GM10847 (cell line): ENCODE measurements at regions not wholly inside any gene's neighbourhood (a gene's known extent, or its start where the extent isn't known, plus 50 kb on each side); places are given as distances from the start of the nearest gene placed in this dataset.

ENCODE experiments used
- POLR2A ChIP-seq: IDR thresholded peaks from 2 replicates; pipeline ENCODE4 v1.6.1; 2011; ENCODE audit not compliant: insufficient read length; ENCODE audit errors: extremely low read depth

- no peak for TF ChIP-seq POLR2A
Observed at GRCh38 chr10:78658645-78659597, 409.8 kb upstream of the ZMIZ1 start.

GRCh38 chr10:78659598-78659967, 409.2 kb upstream of the ZMIZ1 start:
- no peak for TF ChIP-seq POLR2A

- no peak for TF ChIP-seq POLR2A
Observed at GRCh38 chr10:78660446-78661106, 408.2 kb upstream of the ZMIZ1 start.

GRCh38 chr10:78663721-78664120, 405.0 kb upstream of the ZMIZ1 start:
- no peak for TF ChIP-seq POLR2A

- TF ChIP-seq POLR2A = no peak
Observed at GRCh38 chr10:78664929-78665553, 403.7 kb upstream of the ZMIZ1 start.

GRCh38 chr10:78672918-78673317, 395.8 kb upstream of the ZMIZ1 start:
- TF ChIP-seq POLR2A = no peak

- no peak for TF ChIP-seq POLR2A
Observed at GRCh38 chr10:78684947-78685346, 383.8 kb upstream of the ZMIZ1 start.

GRCh38 chr10:78685466-78686103, 383.2 kb upstream of the ZMIZ1 start:
- no peak for TF ChIP-seq POLR2A

- no peak for TF ChIP-seq POLR2A
Observed at GRCh38 chr10:78686444-78687060, 382.2 kb upstream of the ZMIZ1 start.

GRCh38 chr10:78687626-78688025, 381.1 kb upstream of the ZMIZ1 start:
- TF ChIP-seq POLR2A = no peak

- no peak for TF ChIP-seq POLR2A
Observed at GRCh38 chr10:78688230-78688900, 380.4 kb upstream of the ZMIZ1 start.

- TF ChIP-seq POLR2A = no peak
Observed at GRCh38 chr10:78688901-78689583, 379.7 kb upstream of the ZMIZ1 start.

- TF ChIP-seq POLR2A = no peak
Observed at GRCh38 chr10:78689584-78689935, 379.2 kb upstream of the ZMIZ1 start.
